Astrocyte (in vitro differentiated cells and primary cell): ENCODE measurements at regions not wholly inside any gene's neighbourhood (a gene's known extent, or its start where the extent isn't known, plus 50 kb on each side); places are given as distances from the start of the nearest gene placed in this dataset.

ENCODE experiments used
- CTCF ChIP-seq: IDR thresholded peaks from 2 replicates; pipeline ENCODE4 v1.5.1; 2011; ENCODE audit warnings: low read depth, mild to moderate bottlenecking, inconsistent platforms, low read length, moderate library complexity; ENCODE audit not compliant: insufficient read depth
- EZH2 ChIP-seq: IDR thresholded peaks from 2 replicates; pipeline ENCODE4 v1.6.1; 2012; ENCODE audit warnings: mild to moderate bottlenecking, low read length, inconsistent platforms; ENCODE audit not compliant: insufficient read depth

GRCh38 chr11:7851391-7851790 is 54.6 kb upstream of the OR5P2 start:
- TF ChIP-seq CTCF (no peak), EZH2 (no peak)
